ENCODE measurements at regions not wholly inside any gene's neighbourhood (a gene's known extent, or its start where the extent isn't known, plus 50 kb on each side); places are given as distances from the start of the nearest gene placed in this dataset.
"Not testable (repeated sequence)": the region's sequence is repeated elsewhere in the genome, so short reads cannot be mapped to it uniquely, and the experiment has no call there.

DNA sequence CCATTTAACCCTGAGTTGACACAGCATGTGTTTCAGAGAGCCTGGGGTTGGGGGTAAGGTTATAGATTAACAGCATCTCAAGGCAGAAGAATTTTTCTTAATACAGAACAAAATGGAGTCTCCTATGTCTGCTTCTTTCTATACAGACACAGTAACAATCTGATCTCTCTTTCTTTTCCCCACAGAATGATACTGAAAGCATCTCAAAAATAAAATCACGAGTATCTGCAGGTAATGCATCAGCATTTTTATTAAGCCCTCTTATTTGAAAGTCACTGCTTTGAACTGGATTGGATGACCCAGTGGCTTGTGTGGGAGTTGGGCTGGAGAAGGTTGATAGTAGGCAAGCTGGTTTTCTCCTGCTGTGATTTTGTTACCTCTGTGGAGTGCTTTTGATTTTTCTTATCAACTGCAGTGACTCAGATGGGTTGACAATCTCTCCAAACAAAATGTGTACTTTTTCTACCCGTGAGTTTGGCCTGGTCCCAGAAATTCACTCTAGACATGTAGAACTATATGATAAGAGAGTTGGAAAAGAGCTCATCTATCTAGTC is 253.5 kb upstream of the PRKCQ start:
- FAIRE-seq (no peak), DNase-seq (ENCODE audit: insufficient read length, low spot score) (no peak)

DNA sequence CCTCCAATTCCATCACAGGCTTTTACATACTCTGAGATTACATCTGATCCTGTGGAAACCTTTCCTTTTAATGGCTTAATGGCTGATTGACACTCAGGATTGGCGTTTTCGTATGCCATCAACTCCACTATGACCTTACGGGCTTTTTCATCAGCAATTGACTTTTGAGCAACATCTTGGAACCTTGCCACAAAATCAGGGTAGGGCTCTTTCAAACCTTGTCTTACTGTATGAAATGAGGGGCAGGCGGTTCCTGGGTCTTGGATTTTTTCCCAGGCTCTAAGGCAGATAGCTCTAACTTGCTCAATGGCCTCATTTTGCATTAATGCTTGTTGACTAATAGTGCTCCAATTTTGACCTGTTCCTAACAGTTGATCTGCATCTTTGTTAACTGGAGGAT is 250.9 kb upstream of the PRKCQ start:
- not testable (repeated sequence) for FAIRE-seq; DNase-seq (ENCODE audit: insufficient read length, low spot score)

- not testable (repeated sequence) for DNase-seq (ENCODE audit: insufficient read length, low spot score); FAIRE-seq
These were observed 244.7 kb upstream of the PRKCQ start for GRCh38 chr10:6824793-6825192.

GRCh38 chr10:6823770-6824169 is 243.7 kb upstream of the PRKCQ start:
- FAIRE-seq (no peak), DNase-seq (ENCODE audit: insufficient read length, low spot score) (no peak)

DNA sequence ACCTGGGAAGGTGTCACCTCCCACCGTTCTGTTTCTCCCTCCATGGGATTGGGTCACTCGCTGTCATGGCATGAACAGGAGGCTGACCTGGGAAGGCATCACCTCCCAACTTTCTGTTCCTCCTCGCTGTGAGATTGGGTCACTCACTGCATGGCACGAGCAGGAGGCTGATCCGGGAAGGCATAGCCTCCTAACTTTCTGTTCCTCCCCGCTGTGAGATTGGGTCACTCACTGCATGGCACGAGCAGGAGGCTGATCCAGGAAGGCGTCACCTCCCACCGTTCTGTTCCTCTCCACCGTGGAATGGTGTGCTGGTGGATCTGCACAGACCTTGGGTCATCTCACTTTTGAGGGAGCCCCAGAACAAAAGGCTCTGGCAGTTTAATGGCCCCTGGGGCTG is 239.2 kb upstream of the PRKCQ start:
- no peak for FAIRE-seq

DNA sequence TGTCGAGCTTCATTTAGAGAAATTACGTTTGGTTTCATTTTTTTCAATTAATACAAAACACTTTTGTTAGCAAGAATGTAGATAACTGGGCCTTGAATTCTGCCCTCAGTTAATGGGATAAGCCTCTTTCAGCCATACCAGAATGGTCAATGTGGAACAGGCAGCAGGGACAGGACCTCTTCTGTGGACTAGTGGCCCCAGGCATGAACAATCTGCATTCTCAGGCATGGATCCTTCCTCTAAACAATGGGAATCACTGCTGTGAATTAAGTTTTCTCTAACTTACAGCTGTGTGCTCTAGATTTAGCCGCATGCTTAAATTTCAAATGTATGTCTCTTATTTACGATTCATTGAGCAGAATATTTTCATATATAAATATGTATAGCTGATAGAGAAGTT is 237.7 kb upstream of the PRKCQ start:
- DNase-seq (ENCODE audit: insufficient read length, low spot score) (no peak), FAIRE-seq (no peak)

More for the DNA sequence above, 239.2 kb upstream of the PRKCQ start:
- DNase-seq (ENCODE audit: insufficient read length, low spot score) = no peak

DNA sequence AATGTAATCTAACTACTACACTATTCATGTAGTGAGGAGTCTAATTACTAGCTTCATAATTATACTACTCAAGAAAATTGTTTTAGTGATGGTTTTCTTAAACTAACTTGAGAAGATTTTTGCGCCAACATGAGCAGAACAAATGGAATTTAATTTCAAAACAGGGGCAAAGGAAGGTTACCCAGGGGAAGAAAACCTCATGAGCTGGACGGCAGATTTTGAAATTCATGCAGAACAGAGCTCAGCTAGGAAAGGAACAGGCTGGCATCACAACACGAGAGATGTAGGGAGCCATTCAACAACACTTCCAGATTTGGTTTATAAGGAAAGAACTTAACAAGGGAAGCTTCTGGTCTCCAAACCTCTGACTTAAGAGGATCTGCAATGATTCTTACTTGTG is 235.3 kb upstream of the PRKCQ start:
- FAIRE-seq (no peak), DNase-seq (ENCODE audit: insufficient read length, low spot score) (no peak)

DNA sequence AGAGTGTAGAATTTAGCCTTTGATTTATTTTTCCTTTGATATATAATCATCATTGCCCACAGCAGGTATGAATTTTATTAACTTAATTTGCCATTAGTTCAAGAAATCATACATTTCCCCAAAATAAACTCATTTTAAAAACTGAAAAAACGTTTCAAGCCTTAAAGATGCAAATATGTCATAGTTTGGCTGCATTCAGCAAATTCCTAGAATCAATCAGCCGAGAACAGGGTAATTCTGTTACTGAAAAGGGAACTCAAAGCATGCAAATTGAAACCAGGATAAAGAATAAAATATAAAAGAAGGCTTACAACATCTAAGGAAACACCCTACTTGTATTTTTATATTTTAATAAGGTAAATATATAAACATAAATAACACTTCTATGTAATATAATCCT is 233.8 kb upstream of the PRKCQ start:
- FAIRE-seq (no peak), DNase-seq (ENCODE audit: insufficient read length, low spot score) (no peak)

- DNase-seq (ENCODE audit: insufficient read length, low spot score) (no peak), FAIRE-seq (no peak)
These were observed 233.2 kb upstream of the PRKCQ start for GRCh38 chr10:6813306-6813705.

DNA sequence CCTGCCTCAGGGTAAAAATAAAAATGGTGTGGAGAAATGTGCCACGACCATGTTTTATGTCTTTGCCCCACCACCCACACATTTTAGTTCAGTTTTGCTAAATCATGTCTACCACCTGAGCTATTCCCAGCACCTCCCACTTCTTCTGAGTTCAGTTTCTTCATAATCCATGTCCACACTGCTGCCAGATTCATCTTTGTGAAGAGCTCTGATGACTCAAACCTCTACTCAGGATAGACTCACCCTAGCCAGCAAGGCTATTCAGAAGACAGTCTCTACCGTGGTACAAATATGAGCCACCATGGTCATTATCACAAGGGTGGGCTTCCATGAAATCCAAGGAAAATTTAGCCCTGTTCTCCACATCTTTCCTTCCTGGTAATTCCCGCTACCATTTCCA is 231.1 kb upstream of the PRKCQ start:
- no peak for FAIRE-seq

GRCh38 chr10:6803427-6803783 is 223.3 kb upstream of the PRKCQ start:
- DNase-seq (ENCODE audit: insufficient read length, low spot score) = no peak
- FAIRE-seq = no peak

More for the DNA sequence above, 231.1 kb upstream of the PRKCQ start:
- DNase-seq (ENCODE audit: insufficient read length, low spot score) = no peak

DNA sequence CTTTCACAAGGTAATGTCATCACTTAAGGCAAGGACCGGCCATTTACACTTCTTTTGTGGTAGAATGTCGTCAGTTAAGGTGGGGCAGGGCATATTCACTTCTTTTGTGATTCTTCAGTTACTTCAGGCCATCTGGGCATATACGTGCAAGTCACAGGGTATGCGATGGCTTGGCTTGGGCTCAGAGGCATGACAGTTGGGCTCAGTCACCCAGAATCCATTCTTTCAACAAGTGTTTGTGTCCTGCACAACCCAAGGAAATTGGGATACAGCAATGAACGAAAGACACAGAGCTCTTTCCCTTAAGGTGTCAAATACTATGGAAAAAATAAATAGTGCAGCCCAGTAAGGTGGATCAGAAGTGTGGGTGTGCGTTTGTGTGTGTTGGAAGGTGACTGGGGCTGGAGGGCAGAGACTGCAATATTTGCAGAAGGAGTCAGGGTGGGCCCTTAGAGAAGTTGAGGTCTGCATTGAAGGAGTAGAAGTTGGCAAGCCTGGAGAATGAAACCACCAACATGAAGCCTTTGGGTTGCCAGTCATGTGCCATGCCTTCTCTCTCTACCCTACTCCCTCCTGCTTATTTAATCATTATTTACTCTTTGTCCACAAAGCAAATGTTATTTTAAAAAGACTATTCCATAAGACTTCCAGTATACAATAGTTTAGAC is 222.8 kb upstream of the PRKCQ start:
- FAIRE-seq (no peak), DNase-seq (ENCODE audit: insufficient read length, low spot score) (no peak)

- DNase-seq (ENCODE audit: insufficient read length, low spot score) (no peak), FAIRE-seq (no peak)
These were observed 216.2 kb upstream of the PRKCQ start for GRCh38 chr10:6796231-6796630.

GRCh38 chr10:6795541-6795940 is 215.5 kb upstream of the PRKCQ start:
- DNase-seq (ENCODE audit: insufficient read length, low spot score) (no peak), FAIRE-seq (peak; percentile 44)

- not testable (repeated sequence) for FAIRE-seq; DNase-seq (ENCODE audit: insufficient read length, low spot score)
These were observed 214.8 kb upstream of the PRKCQ start for GRCh38 chr10:6794841-6795240.

GRCh38 chr10:6794441-6794840 is 214.4 kb upstream of the PRKCQ start:
- no peak for DNase-seq (ENCODE audit: insufficient read length, low spot score)
- FAIRE-seq = no peak

DNA sequence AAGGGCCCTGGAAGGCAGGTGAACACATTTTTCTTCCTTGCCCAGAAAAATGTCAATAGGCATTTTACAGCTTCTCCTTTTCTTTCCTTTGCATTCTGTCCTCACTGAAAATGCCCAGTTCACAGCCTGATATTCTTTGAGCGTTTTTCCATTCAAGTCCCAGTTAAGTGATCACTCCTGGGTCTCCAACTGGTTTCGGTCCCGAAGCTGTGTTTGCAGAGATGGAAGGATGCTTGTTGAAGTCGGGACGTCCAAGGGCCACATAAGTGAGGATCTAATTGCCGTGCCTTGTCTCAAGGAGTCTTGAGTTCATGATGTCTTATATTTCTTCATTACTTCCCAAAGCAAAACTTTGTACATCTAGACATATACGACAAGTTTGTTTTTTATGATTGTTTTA is 208.7 kb upstream of the PRKCQ start:
- FAIRE-seq (no peak), DNase-seq (ENCODE audit: insufficient read length, low spot score) (no peak)

DNA sequence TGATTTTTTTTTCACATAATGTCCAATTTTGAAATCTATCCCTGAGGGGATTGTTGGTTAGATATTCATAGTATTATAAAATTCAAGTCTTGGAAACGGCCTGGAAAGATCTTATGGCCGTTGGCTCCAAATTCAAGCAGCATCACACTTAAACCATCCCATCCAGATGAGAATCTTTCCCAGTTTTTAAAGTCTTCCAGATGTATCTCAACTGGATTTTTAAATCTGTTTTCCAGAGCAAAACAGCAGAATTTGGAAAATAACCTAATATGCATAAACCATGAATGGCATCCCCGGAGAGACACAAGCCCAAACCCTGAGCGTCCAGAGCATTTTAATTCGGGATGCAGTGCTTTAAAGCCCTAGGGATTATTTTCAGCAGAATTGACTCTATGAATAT is 208.2 kb upstream of the PRKCQ start:
- FAIRE-seq = no peak
- DNase-seq (ENCODE audit: insufficient read length, low spot score) = no peak

- DNase-seq (ENCODE audit: insufficient read length, low spot score) (no peak), FAIRE-seq (no peak)
These were observed 207.6 kb upstream of the PRKCQ start for GRCh38 chr10:6787718-6788117.

GRCh38 chr10:6787091-6787490 is 207.0 kb upstream of the PRKCQ start:
- DNase-seq (ENCODE audit: insufficient read length, low spot score) (no peak), FAIRE-seq (no peak)

DNA sequence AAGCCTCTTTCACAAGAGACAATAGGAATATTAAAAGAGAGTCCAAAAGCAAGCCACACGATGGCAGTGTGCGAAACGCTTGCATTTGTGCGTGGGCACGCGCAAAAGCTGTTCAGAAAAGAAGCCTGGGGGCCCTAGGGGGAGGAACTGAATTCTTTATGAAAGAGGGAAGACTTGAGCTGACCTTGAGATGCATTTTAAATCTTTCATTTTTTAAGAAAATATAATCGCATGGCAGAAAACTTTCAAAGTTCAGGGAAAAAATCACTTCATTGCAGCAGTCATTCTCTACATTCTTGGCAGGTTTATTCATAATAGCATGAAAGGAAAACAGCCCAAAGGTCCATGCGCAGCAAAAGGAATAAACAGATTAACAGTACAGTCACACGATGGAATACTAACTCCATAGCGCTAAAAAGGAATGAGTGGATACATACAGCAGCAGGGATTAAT is 206.5 kb upstream of the PRKCQ start:
- DNase-seq (ENCODE audit: insufficient read length, low spot score) (no peak), FAIRE-seq (no peak)

- not testable (repeated sequence) for DNase-seq (ENCODE audit: insufficient read length, low spot score); FAIRE-seq
These were observed 204.4 kb upstream of the PRKCQ start for GRCh38 chr10:6784429-6784828.

DNA sequence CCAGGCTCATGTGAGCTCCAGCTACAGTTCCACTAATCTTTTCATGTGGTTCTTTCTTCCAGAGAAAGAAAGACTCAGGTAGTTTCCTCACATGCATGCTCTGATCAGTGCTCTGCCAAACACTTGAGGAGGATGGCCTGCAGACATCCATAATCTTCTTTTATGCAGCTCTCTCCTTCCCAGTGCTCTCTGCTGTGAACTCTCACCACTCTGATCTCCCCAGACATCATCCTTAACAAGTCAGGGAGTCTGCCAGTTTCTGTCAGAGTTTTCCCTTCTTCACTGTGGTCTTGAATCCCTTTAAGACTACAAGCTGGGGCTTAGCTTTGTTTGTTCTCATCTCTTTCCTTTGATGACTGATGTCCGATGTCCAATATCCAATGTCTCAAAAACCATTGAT is 203.4 kb upstream of the PRKCQ start:
- FAIRE-seq (no peak), DNase-seq (ENCODE audit: insufficient read length, low spot score) (no peak)
